Stomach (tissue), 8 donors: ENCODE measurements at regions not wholly inside any gene's neighbourhood (a gene's known extent, or its start where the extent isn't known, plus 50 kb on each side); places are given as distances from the start of the nearest gene placed in this dataset.
"Not testable (repeated sequence)": the region's sequence is repeated elsewhere in the genome, so short reads cannot be mapped to it uniquely, and the experiment has no call there.

Experiments
- DNase-seq, 2 donors: peaks; one replicate each; pipeline versions ENCODE4 v3.0.0 to v3.0.0-alpha.2; 2013 to 2019
- H3K27ac ChIP-seq, 5 donors: fragments of 200-600 bp in 4 of 5; sonication (generic) in 4 of 5; one replicate each; pipeline ENCODE4 v1.5.1; 2013 to 2019; ENCODE audit warnings: mild to moderate bottlenecking in 1 of 5, moderate library complexity in 1 of 5
- H3K27me3 ChIP-seq, 3 donors: fragments of 200-600 bp; sonication (generic); one replicate each; pipeline ENCODE4 v1.5.1; 2017 to 2019; ENCODE audit warnings: mixed run types in 1 of 3
- H3K36me3 ChIP-seq, 4 donors: fragments of 200-600 bp; sonication (generic); 1 replicate in 3 of 4; 2 replicates in 1 of 4; pipeline ENCODE4 v1.5.1; 2016 to 2019
- H3K4me1 ChIP-seq, 4 donors: fragments of 200-600 bp; sonication (generic); one replicate each; pipeline ENCODE4 v1.5.1; 2016 to 2019
- H3K4me3 ChIP-seq, 4 donors: fragments of 200-600 bp; sonication (generic) in 3 of 4; one replicate each; pipeline ENCODE4 v1.5.1; 2016 to 2019; ENCODE audit warnings: mild to moderate bottlenecking in 1 of 4
- H3K9me3 ChIP-seq, 4 donors: fragments of 200-600 bp; sonication (generic); one replicate each; pipeline ENCODE4 v1.5.1; 2016 to 2019
- EP300 ChIP-seq: sonication (generic); formaldehyde crosslinking; IDR thresholded peaks from one replicate; pipeline ENCODE4 v1.6.1; 2017; ENCODE audit warnings: antibody characterized with exemption
- POLR2A ChIP-seq, 4 donors: fragments of 450-650 bp; IDR thresholded peaks; one replicate each; pipeline ENCODE4 v1.6.1; 2016; ENCODE audit warnings: antibody characterized with exemption in 4 of 4, control low read depth in 2 of 4, mild to moderate bottlenecking in 1 of 4, moderate library complexity in 1 of 4
- POLR2AphosphoS5 ChIP-seq, 3 donors: sonication (generic); formaldehyde crosslinking; IDR thresholded peaks; one replicate each; pipeline ENCODE4 v1.6.1; 2016; ENCODE audit warnings: antibody characterized with exemption in 3 of 3
- WGBS, 5 donors: extraction: QIAGEN DNeasy Blood & Tissue Kit in 3 of 5; methylation state at CpG; one replicate each; pipeline versions ENCODE4 v1.1.5 to v1.1.7; 2013 to 2018; 5-methylcytosine and 5-hydroxymethylcytosine counted together
- intact Hi-C: fragments of 100-400 bp; cut with DNase I; formaldehyde crosslinking; loops from one replicate; pipeline ENCODE4 v1.15.1; 2023; ENCODE audit warnings: low total_unique reads
- TF ChIP-seq, protein P1 (sequence below), 7 experiments: fragments of 450-650 bp in 4 of 7; fragments of 200-600 bp in 3 of 7; sonication (generic) in 3 of 7; IDR thresholded peaks; one replicate each; pipeline ENCODE4 v1.5.1; 2016 to 2019; ENCODE audit warnings: antibody characterized with exemption in 7 of 7, control low read depth in 2 of 7, mild to moderate bottlenecking in 1 of 7
- donor health status: healthy with polysubstance abuse.
- donor health status: Bipolar disorder and iron deficiency.
- donor health status: healthy.

DNA sequence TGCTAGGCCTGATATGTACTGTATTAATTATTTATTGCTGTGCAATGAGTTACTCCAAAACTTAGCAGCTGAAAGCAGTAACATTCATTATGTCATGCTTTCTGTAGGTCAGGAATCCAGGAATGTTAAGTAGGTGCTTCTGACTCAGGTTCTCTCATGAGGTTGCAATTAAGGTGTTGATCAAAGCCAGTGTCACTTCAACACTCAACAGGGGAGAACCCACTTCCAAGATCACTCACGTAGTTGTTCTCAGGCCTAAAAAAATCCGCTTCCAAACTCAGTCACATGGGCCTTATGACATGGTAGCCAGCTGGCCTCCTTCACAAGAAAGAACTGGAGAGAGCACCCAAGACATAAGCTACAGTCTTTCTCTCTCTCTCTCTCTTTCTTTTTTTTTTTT lies 211.1 kb upstream of the NBEA start:
- 76 to 100% (median 85%) methylated on average over 2 of the region's 2 CpGs for WGBS, 5 donors
- intact Hi-C loops: no loop called here
- H3K36me3 ChIP-seq: no peaks in the 10 kb centered on the region
- no peak overlapping the region for H3K27ac ChIP-seq
- no peaks in the 10 kb centered on the region for H3K27me3 ChIP-seq
- H3K9me3 ChIP-seq: no peaks in the 10 kb centered on the region
- H3K4me1 ChIP-seq: peaks cover 0 to 15% (median 0%) of the 10 kb centered on the region in 4 donors
- TF ChIP-seq, protein P1, sequence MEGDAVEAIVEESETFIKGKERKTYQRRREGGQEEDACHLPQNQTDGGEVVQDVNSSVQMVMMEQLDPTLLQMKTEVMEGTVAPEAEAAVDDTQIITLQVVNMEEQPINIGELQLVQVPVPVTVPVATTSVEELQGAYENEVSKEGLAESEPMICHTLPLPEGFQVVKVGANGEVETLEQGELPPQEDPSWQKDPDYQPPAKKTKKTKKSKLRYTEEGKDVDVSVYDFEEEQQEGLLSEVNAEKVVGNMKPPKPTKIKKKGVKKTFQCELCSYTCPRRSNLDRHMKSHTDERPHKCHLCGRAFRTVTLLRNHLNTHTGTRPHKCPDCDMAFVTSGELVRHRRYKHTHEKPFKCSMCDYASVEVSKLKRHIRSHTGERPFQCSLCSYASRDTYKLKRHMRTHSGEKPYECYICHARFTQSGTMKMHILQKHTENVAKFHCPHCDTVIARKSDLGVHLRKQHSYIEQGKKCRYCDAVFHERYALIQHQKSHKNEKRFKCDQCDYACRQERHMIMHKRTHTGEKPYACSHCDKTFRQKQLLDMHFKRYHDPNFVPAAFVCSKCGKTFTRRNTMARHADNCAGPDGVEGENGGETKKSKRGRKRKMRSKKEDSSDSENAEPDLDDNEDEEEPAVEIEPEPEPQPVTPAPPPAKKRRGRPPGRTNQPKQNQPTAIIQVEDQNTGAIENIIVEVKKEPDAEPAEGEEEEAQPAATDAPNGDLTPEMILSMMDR (IDR thresholded peaks at IDR 0.05): no peak
- TF ChIP-seq EP300 (no peak), POLR2AphosphoS5 (IDR thresholded peaks at IDR 0.05) (no peak), POLR2A (IDR thresholded peaks at IDR 0.05) (no peak)
- no peak for DNase-seq
- H3K4me3 ChIP-seq: no peak overlapping the region

DNA sequence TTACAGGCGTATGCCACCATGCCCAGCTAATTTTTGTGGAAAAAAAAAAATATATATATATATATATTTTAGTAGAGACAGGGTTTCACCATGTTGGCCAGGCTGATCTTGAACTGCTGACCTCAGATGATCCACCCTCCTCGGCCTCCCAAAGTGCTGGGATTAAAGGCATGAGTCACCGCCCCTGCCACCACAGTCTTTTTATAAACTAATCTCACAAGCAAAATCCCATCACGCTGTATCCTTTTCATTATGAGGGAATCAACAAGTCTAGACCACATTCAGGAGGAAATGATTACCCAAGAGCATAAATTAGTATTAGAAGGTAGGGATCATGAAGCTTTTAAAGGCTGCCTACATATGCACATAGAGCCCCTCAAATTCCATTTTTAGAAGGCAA lies 210.6 kb upstream of the NBEA start:
- intact Hi-C loops: no loop called here
- H3K36me3 ChIP-seq: no peaks in the 10 kb centered on the region
- H3K4me1 ChIP-seq: peaks cover 0 to 15% (median 0%) of the 10 kb centered on the region in 4 donors
- no peaks in the 10 kb centered on the region for H3K9me3 ChIP-seq
- H3K27me3 ChIP-seq: no peaks in the 10 kb centered on the region
- no peak overlapping the region for H3K27ac ChIP-seq
- WGBS, 5 donors: 69 to 81% (median 77%) methylated on average over 4 of the region's 4 CpGs
- TF ChIP-seq POLR2A (IDR thresholded peaks at IDR 0.05): no peak
- TF ChIP-seq, protein P1 (IDR thresholded peaks at IDR 0.05): no peak
- no peak for TF ChIP-seq EP300
- TF ChIP-seq POLR2AphosphoS5 (IDR thresholded peaks at IDR 0.05): no peak
- DNase-seq: no peak
- H3K4me3 ChIP-seq: no peak overlapping the region

DNA sequence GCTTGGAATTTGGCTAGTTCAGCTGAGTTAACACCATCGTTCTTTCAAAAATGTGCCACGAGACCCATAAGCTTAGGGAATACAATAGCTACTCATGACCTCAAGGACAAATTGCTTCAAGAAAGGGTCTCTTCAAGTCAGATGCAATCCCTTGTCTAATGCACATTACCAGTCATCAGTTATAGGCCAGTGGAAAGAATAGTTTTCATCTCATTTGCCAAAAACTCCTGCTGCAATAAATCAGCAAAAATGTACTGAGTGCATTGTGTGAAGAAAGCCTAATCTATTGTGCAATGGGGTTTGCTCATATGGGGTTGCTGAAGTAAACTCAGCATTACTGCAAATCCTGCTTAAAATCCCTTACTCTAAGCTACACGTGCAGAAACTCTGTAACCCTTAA lies 208.3 kb upstream of the NBEA start:
- intact Hi-C loops: no loop called here
- H3K4me1 ChIP-seq: peaks cover 0 to 15% (median 0%) of the 10 kb centered on the region in 4 donors
- H3K27me3 ChIP-seq: no peaks in the 10 kb centered on the region
- DNase-seq: peak in 1 of 2 donors; percentile 43
- H3K4me3 ChIP-seq: no peak overlapping the region
- no peaks in the 10 kb centered on the region for H3K36me3 ChIP-seq
- no peak overlapping the region for H3K27ac ChIP-seq
- H3K9me3 ChIP-seq: no peaks in the 10 kb centered on the region
- 47 to 63% (median 50%) methylated on average over 3 of the region's 3 CpGs for WGBS, 5 donors
- TF ChIP-seq POLR2A (IDR thresholded peaks at IDR 0.05) (no peak), POLR2AphosphoS5 (IDR thresholded peaks at IDR 0.05) (peak in 1 of 3 donors; percentile 43)

DNA sequence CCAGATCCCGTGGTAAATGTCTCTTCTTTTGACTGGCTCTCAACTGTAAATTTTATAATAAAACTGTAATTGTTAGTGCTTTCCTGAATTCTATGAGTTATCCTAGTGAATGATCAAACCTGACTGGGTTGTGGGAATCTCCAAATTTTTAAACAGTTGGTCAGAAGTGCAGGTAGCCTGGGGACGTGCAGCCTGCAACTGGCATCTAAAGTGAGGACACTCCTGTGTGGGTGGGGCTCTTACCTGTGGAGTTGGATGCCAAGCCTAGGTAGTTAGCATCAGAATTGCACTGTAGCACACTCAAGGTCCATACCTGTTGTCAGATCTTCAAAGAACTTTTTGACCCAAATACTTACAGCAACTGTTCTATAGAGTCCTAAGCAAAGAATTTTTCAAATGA lies 207.1 kb upstream of the NBEA start:
- H3K9me3 ChIP-seq: no peaks in the 10 kb centered on the region
- intact Hi-C loops: no loop called here
- H3K36me3 ChIP-seq: no peaks in the 10 kb centered on the region
- 57 to 73% (median 67%) methylated on average over 2 of the region's 2 CpGs for WGBS, 5 donors
- TF ChIP-seq, protein P1 (IDR thresholded peaks at IDR 0.05): no peak
- no peak for TF ChIP-seq POLR2AphosphoS5 (IDR thresholded peaks at IDR 0.05)
- TF ChIP-seq EP300: no peak
- TF ChIP-seq POLR2A (IDR thresholded peaks at IDR 0.05): no peak
- H3K27me3 ChIP-seq: no peaks in the 10 kb centered on the region
- peak overlapping the region in 1 of 5 donors; percentile 11 for H3K27ac ChIP-seq
- H3K4me3 ChIP-seq: no peak overlapping the region
- DNase-seq: no peak
- peaks cover 0 to 15% (median 0%) of the 10 kb centered on the region in 4 donors for H3K4me1 ChIP-seq

DNA sequence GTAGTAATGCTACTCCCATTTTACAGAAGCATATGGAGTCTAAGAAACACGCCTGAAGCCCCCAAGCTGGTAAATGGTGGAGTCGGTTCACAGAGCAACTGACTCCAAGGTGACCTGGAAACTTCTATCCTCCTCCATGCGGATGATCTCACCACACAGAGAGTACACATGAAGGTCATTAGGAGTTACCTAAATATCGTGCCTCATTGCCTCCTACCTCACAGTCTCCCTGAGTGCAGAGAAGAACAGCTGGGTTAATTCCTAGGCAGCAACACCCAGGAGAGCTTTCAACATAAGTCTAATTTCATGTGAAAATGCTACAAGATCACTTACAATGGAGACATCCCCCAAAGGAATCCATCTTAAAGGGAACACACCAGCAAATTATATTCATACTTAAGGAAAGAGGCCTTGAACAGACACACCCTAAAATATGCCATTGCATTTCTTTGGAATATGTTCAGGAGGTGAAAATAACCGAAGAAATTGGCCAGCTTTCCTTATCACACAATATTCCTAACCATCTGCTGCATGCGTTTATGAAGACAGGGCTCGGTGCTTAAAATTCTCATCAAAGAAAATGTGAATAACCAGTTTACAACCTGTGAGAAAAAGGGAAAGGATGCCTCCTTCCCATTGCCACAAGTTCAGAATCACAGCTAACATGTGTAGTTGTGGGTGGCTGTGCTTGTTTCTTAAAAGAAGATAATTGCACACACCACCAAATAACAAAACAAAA lies 203.6 kb upstream of the NBEA start:
- intact Hi-C loops: no loop called here
- TF ChIP-seq POLR2A (IDR thresholded peaks at IDR 0.05): no peak
- no peak for TF ChIP-seq POLR2AphosphoS5 (IDR thresholded peaks at IDR 0.05)
- TF ChIP-seq, protein P1 (IDR thresholded peaks at IDR 0.05): no peak
- no peak for TF ChIP-seq EP300
- peaks cover 0 to 13% (median 0%) of the 10 kb centered on the region in 4 donors for H3K4me1 ChIP-seq
- H3K27ac ChIP-seq: no peak overlapping the region
- H3K27me3 ChIP-seq: no peaks in the 10 kb centered on the region
- no peak overlapping the region for H3K4me3 ChIP-seq
- no peak for DNase-seq
- H3K36me3 ChIP-seq: no peaks in the 10 kb centered on the region
- peaks cover 0 to 7% (median 0%) of the 10 kb centered on the region in 4 donors for H3K9me3 ChIP-seq
- 75 to 90% (median 78%) methylated on average over 7 of the region's 7 CpGs for WGBS, 5 donors

DNA sequence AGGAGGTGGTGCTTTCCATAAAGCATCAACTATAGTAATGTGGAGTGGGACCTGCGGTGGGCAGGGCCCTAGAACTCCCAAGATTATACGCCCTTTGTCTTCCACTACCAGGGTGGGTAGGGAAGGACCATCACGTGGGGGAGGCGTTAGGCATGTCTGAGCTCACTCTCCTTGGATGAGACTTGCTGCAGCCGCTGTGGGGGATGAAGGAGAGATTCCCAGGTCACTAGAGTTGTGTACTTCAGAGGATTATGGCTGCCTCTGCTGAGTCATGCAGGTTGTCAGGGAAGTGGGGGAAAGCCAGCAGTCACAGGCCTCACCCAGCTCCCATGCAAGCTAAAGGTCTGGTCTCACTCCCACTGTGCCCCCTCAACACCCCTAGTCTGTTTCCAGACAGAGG lies 195.0 kb upstream of the NBEA start:
- Histone ChIP-seq H3K4me1 (peaks cover 0 to 32% (median 14%) of the 10 kb centered on the region in 4 donors), H3K27ac (peak overlapping the region in 1 of 5 donors; percentile 49)
- H3K4me3 ChIP-seq, H3K9me3 ChIP-seq, H3K27me3 ChIP-seq, DNase-seq, H3K36me3 ChIP-seq, intact Hi-C loops: not testable (repeated sequence)
- 86 to 98% (median 93%) methylated on average over 5 of the region's 5 CpGs for WGBS, 5 donors
